Central memory CD4-positive, alpha-beta T cell (primary cell): ENCODE measurements at regions not wholly inside any gene's neighbourhood (a gene's known extent, or its start where the extent isn't known, plus 50 kb on each side); places are given as distances from the start of the nearest gene placed in this dataset.

ENCODE experiments used
- DNase-seq: peaks from one replicate; pipeline ENCODE4 v3.0.0; 2022

DNA sequence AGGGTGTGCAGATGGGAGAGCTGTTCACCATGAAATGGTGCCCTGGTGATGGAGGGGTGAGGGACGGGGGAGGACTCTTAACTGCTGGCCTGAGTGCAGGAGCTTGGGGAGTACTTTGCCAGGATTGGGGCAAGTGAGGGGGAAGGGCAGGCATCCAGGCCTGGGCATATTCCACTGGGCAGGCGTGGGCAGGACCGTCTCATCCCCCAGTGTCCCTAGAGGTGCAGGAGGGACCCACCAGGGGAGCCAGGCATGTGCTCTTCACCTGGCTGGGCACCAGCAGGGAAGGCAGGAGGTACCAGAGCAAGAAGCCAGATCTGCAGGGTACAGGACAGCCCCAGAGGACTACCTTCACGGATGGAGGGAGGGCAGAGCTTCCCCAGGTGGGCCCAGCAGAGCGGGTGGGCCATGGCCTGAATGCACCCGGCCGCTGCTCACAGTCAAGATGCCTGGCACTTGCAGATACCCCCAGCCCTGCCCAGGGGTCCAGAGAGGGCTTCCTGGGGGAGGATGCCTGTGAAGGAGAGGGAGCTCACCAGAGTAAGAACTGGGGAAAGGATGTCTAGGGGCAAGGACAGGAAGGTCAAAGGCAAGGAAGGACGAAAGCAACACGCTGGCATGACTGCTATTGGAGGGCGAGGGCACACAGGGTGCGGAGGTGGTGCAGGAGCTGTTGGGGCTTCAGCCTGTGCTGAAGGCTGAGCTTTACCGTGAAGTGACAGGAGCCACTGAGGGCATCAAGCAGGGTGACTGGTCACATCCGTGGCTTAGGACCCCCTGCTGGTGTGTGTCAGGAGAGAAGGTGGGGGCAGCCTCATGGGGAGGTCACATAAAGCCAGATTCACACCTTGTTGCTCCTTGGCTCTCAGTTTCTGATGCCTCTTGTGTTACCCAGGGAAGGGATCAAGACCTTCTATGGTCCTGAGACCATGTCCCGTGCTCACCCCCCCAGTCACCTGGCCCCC is 68.2 kb upstream of the NKX1-1 start:
- DNase-seq = no peak

- DNase-seq = no peak
Measured at GRCh38 chr4:1473718-1474117, 67.5 kb upstream of the NKX1-1 start.

DNA sequence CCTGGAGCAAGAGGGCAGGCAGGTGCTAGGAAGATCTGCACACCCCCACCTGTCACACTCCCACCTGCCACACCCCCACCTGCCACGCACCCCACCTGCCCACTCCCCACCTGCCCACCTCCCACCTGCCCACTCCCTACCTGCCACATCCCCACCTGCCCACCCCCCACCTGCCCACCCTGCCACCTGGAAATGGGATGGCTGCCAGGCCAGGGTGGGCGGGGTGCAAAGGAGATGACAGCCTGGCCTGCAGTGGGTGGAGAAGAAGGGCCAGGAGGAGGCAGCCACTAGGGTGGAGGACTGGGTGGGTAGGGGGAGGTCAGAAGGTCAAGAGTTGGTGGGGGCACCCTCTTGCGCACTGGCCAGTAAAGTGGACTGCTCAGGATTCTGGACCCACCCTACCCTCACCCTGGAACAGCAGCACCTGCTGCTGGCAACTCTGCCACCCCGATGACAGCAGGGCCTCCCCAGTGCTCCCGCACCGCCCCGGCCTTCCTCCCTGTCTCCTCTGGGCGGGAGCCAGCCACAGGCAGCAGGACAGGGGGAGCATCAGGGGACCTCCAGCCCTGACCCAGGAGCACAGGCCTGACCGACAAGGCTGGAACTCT is 66.8 kb upstream of the NKX1-1 start:
- no peak for DNase-seq

GRCh38 chr4:1472148-1472797 is 66.0 kb upstream of the NKX1-1 start:
- no peak for DNase-seq

DNA sequence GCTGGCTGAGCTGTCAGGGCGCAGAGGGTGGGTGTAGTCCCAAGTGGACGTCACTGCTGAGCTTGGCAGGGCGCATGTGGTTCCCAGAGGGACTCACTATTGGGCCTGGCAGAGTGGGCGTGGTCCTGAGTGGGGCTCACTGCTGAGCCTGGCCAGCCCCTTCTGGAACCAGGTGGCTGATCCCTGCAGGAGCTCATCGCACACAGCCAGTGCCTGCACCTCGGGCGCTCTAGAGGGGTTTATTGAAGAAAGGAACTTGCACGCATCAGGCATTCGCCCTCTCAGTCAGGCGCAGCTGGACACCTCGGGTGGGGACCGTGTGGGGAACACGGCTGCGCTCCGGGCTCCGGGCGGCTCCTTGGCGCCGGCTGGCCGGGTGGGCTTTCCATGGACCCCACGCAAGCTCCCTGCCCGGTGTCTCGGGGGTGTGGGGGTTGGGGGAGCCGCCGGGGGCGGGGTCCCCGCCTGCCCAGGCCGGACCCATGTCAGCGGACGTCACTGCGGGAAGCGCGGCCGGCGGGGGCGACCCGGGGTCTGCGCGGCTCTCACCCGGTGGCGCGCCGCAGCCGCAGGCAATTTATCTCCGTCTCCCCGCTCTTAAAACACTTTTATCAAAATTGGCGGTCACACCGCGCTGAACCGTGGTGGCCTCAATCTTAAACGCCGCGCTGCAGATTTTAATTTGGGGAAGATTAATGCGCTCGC is 65.4 kb upstream of the NKX1-1 start:
- no peak for DNase-seq

DNA sequence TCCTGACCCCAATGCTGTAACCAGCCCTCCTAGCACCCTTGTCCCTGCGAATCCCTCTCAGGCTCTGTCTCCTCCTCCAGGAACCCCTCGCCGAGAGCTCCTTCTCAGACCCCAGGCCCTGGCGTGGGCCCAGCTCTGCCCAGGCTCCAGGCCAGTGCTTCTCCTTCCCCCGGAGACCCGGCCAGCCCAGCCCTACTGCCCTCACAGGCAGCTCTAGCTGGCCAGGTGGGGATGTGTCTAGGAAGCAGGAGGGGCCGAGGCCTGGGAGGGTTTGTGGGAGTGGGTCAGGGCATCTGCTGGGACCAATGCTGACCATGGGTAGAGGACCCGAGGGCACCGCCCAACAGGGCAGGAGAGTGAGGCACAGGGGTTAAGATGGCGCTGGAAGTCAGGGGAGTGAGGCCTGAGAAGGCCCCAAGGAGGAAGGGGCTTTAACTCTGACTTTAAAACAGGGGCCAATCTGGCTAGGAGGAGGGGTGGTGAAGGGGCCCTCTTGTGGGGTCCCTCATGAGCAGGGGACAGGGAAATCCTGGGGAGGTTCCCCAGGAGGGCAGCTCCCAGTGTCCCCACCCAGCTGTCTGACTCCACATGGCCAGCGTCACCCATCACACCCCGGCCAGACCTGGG is 64.7 kb upstream of the NKX1-1 start:
- no peak for DNase-seq

DNA sequence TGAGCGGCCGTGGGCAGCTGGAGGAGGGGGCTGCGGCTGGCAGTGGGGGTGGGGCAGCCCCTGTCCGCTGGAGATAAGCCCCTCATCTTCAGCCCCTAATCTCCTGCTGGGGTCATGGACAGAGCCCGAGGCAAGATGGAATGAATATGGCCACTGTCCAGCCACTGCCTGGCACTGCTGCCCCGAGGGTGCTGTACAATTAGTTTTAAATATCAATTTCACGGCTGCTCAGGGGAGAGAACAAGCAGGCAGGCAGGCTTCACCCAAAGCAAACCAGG is 64.1 kb upstream of the NKX1-1 start:
- DNase-seq = no peak

DNA sequence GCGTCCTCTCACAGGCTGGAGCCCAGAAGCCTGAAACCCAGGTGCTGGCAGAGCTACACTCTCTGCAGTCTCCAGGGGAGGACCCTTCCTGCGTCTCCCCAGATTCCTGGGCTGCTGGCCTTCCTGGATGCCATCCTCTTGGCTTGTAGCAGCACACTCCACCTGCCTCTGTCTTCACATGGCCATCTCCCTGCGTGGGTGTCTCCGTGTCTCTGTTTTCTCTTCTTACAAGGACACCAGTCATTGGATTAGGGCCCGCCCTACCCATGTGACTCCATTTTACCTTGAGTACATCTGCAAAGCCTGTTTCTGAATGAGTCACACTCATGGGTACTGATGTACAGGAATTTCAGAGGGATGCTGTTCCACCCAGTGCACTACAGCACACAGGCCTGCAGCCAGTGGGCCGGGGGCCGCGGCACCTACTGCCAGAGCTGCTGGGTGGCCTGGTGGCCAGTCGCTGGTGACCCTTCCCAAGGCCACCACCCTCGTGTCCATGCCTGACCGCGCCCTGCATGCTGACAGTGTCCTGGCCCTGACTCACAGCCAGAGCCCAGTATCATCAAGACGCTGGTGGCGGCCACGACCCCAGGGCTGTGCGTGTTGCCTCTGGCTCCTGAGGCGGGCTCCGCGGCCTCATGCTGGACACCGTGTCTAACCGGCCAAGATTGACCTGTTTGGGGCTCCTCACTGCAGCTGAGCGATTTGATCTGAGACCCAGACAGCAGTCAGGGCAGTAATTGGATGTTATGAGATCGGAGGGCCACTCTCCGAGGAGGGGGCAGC is 63.6 kb upstream of the NKX1-1 start:
- no peak for DNase-seq

DNA sequence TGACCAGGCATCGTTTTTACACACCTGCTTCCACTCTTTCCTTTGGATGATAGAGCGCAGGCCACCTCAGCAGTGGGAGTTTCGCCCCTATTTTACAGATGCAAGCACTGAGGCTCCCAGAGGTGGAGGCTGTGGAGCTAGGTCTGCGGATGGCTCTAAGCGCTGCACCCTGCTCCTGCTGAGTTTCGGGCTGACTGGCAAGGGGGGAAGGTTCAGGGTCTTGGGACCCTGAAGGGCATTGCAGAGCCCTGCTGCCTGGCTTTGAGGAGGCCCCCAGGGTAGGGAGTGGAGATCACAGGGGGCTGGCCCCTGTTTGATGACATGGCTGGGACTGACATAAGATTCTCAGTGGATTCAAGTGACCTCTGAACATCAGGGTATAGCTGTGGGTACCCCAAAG is 62.8 kb upstream of the NKX1-1 start:
- no peak for DNase-seq

DNA sequence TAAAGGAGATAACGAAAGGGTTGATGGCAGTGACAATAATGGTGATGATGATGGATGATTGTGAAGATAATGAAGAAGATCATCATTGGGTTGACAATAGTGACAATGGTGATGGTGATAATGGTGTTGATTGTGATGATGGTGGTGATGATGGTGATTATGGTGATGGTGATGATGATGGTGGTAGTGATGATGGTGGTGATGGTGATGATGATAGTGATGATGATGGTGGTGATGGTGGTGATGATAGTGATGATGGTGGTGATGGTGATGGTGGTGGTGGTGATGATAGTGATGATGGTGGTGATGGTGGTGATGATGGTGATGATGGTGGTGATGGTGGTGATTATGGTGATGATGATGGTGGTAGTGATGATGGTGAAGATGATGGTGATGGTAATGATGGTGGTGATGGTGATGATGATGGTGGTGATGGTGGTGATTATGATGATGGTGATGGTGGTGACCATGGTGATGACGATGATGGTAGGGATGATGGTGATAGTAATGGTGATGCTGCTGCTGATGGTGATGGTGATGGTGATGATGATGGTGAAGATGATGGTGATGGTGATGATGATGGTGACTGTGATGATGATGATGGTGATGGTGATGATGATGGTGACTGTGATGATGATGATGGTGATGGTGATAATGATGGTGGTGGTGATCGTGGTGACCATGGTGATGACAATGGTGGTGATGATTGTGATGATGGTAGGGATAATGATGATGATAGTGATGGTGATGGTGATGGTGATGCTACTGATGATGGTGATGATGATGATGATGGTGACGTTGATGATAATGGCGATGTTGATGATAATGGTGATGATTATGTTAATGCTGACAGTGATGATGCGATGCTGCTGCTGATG is 61.6 kb upstream of the NKX1-1 start:
- no peak for DNase-seq

GRCh38 chr4:1466863-1467165 is 60.6 kb upstream of the NKX1-1 start:
- no peak for DNase-seq

GRCh38 chr4:1466034-1466862 is 60.0 kb upstream of the NKX1-1 start:
- DNase-seq = no peak

GRCh38 chr4:1465173-1466033 is 59.2 kb upstream of the NKX1-1 start:
- no peak for DNase-seq

DNA sequence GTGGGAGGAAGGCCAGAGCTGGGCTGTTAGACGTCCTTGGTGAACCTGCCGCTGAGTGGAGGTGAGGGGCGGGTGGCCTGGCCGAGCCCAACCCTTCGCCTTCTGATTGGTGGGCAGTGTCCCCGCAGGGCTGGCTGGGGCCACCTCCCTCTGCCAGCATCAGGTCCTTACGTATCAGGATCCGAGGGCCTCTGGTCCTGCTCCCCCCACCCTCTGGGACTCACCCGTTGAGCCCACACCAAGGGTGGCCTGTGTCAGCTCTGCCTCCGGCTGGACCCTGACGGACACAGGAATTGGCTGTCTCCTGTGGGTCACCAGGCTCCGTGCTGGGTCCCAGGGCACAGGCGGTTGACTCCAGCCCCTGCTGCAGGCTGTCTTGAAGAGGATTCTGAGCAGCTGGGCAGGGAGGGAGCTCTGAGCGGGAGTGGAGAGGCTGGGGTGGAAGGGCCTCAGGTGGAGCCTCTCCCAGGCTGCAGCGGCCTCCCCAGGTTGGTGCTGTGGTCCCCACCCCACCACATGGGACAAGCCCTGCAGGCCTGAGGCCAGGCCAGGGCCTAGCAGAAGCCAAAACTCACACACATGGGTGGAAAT is 58.4 kb upstream of the NKX1-1 start:
- no peak for DNase-seq

- no peak for DNase-seq
Measured at GRCh38 chr4:1463927-1464540, 57.8 kb upstream of the NKX1-1 start.

- no peak for DNase-seq
Measured at GRCh38 chr4:1463088-1463926, 57.1 kb upstream of the NKX1-1 start.

- DNase-seq = no peak
Measured at GRCh38 chr4:1462768-1463075, 56.5 kb upstream of the NKX1-1 start.
